GM13977 (cell line): ENCODE measurements at regions not wholly inside any gene's neighbourhood (a gene's known extent, or its start where the extent isn't known, plus 50 kb on each side); places are given as distances from the start of the nearest gene placed in this dataset.

Source experiments
- DNase-seq: peaks from one replicate; pipeline ENCODE4 v3.0.0; 2012; ENCODE audit warnings: low spot score
- CTCF ChIP-seq: IDR thresholded peaks from 2 replicates; pipeline ENCODE4 v1.5.1; 2012; ENCODE audit warnings: mild to moderate bottlenecking, control low read depth; ENCODE audit not compliant: insufficient read depth; ENCODE audit errors: extremely low read depth, missing control alignments
- in situ Hi-C: fragments of 300-500 bp; cut with MboI; formaldehyde crosslinking; loops from one replicate; pipeline ENCODE4 v1.12.0; 2022; ENCODE audit warnings: low sequenced_read_pairs, low pct_unique_long_range_greater_than_20kb, mixed read lengths, inconsistent platforms; ENCODE audit not compliant: unreplicated experiment

- DNase-seq: no peak
- in situ Hi-C loops: no loop called here
- TF ChIP-seq CTCF: no peak
These were observed 369.4 kb downstream of the TMEM161B start for GRCh38 chr5:87899208-87899661.

GRCh38 chr5:87898574-87898973 lies 370.1 kb downstream of the TMEM161B start:
- in situ Hi-C loops: no loop called here
- TF ChIP-seq CTCF: no peak
- DNase-seq: no peak

GRCh38 chr5:87888139-87888538 lies 380.5 kb downstream of the TMEM161B start:
- no peak for DNase-seq
- no peak for TF ChIP-seq CTCF
- in situ Hi-C loops: no loop called here

GRCh38 chr5:87887247-87887646 lies 381.4 kb downstream of the TMEM161B start:
- TF ChIP-seq CTCF: no peak
- in situ Hi-C loops: no loop called here
- DNase-seq: no peak

- no peak for DNase-seq
- TF ChIP-seq CTCF: no peak
- in situ Hi-C loops: no loop called here
These were observed 382.5 kb downstream of the TMEM161B start for GRCh38 chr5:87886164-87886563.

GRCh38 chr5:87885758-87886157 lies 382.9 kb downstream of the TMEM161B start:
- in situ Hi-C loops: no loop called here
- no peak for TF ChIP-seq CTCF
- no peak for DNase-seq

- in situ Hi-C loops: no loop called here
- TF ChIP-seq CTCF: no peak
These were observed 391.1 kb downstream of the TMEM161B start for GRCh38 chr5:87877495-87877894.

More at GRCh38 chr5:87877495-87877894, 391.1 kb downstream of the TMEM161B start:
- DNase-seq: no peak
